HG03575 (cell line): ENCODE measurements at regions not wholly inside any gene's neighbourhood (a gene's known extent, or its start where the extent isn't known, plus 50 kb on each side); places are given as distances from the start of the nearest gene placed in this dataset.
"Not testable (repeated sequence)": the region's sequence is repeated elsewhere in the genome, so short reads cannot be mapped to it uniquely, and the experiment has no call there.

Experiments used
- ATAC-seq: cut with Tn5 transposase; IDR thresholded peaks from one replicate; pipeline ENCODE4 v1.9.1; 2021; ENCODE audit not compliant: unreplicated experiment, insufficient number of reproducible peaks, low FRiP score; ENCODE audit errors: extremely low read depth

DNA sequence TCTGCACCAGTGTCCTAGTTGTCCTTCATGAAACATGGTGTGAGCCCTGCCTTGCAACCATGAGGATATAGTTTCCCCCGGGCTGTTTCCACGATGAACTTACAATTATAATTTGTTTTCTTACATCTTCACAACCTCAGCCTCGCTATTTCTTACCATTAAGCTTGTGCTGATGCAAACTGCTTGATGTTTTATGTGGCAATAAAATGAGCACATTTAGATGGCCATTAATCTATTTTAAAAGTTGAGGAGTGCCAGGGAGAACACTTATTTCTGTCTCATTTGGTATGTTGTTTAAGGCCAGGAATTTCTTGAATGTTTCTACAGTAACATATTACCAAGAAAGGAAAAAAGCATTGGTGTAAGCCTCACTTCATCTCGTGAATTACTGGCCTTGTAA is 214.5 kb upstream of the SLC8A1 start:
- ATAC-seq: no peak

DNA sequence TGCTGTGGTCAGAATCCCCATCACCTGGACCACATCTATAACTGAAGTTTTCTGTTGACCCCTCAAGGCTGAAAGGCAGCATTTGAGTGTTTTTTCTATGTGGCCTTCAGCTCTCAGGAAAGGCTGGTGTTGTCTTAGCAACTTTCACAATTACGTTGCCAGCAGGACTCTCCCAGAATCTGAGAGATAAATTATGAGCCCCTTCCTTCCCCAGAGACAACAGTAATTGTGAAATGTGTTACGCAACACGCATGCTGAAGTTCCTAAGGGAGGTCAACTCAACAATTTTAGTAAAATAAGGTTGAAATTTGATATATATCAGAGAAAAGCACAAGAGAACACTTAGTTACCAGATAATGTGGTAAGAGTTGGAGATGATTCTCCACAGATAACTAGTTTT is 216.5 kb upstream of the SLC8A1 start:
- no peak for ATAC-seq

DNA sequence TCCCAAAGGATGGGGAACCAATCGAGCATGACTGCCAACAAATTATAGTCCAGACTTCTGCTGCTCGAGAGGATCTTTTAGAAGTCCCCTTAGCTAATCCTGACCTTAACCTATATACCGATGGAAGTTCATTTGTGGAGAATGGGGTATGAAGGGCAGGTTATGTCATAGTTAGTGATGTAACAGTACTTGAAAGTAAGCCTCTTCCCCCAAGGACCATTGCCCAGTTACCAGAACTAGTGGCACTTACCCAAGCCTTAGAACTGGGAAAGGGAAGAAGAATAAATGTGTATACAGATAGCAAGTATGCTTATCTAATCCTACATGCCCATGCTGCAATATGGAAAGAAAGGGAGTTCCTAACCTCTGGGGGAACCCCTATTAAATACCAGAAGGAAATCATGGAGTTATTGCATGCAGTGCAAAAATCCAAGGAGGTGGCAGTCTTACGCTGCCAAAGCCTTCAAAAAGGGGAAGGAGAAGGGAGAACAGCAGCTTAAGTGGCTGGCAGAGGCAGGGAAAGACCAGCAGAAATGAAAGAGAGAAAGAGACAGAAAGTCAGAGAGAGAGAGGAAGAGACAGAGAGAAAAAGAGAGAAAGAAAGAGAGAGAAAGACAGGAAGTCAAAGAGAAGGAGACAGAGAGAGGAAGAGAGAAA is 224.4 kb upstream of the SLC8A1 start:
- not testable (repeated sequence) for ATAC-seq

DNA sequence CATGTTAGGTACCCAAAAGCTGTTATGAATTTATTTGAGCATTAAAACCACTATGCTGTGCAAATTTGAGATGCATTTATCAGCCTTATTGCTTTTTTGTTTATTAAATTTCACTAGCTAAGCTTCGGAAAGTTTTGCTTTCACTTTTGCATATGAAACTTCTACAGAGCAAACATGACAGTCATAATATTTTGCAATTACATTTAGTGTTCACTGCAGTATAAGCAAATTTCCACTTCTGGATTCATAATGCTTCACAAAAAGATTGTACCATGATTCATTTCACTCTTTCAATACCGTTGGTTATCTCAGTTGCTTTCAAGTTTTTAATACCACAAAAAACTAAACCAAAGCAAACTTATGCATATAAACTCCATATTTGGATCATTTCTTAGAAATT is 228.7 kb upstream of the SLC8A1 start:
- ATAC-seq: peak; percentile 84

DNA sequence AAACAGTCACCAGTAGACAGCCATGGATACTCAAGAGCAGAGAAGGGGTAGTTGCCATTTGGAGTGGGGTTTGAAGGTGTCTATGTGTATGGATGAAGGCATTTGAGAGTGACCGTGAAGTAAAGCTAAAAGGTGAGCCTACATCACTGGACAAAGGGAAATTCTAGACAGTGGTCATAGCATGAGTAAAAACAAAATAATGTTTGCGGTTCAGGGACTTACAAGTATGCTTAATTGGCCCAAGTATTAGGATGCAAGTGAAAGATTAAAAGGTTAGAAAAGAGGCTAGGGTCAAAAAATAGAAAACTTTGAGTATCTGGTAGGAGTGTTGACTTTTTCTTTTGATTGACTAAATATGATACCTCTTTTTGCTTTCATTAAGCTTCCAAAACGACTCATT is 238.1 kb upstream of the SLC8A1 start:
- ATAC-seq: no peak

DNA sequence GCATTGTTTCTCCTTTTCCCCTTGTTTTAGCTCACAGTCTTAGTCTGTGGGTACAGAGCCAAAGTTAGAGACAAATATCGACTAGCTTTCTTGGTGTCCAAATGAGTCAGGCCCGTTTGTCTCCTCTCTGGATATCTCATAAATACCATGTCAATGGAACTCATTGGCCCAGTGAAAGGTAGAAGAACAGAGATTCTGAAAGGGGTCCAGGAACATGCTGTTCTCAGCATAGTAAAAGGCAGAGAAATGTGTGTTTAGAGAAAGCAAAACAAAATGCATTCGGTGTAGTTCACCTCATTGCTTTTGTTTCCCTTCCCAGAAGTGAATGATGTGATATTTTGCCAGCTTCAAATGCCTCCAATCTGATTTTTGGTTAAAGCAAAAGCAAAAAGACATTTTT is 238.6 kb upstream of the SLC8A1 start:
- ATAC-seq: no peak

DNA sequence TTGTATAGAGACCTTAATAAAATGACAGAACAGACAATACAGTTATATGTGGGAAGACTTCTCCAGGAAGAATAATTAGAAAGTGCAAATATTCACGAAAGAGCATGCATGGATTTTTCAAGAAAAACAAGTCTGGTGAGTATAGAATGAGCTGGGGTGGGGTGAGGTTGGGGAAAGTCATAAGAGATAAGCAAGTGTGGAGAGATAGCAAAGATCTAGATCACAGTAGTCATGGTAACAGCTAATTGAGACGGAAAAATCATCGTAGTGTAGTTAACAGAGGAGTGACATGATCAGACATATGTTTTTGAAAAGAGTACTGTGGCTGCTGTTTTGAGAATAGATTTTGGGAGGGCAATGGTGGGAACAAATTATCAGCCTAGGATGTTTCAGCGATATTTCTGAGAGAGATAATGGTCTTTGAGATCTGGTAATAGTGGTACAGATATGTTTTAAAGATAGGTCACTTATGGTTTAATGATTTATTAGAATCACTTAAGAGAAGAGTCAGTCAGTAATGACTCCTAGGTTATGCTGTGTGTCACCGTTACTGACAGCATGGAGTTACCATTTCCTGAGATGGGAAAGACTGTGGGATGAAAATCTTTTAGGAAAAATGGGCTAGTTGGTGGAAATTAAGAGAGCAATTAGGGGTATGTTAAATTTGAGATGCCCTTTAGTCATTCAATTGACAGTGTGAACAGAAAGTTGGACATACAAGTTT is 248.5 kb upstream of the SLC8A1 start:
- no peak for ATAC-seq

DNA sequence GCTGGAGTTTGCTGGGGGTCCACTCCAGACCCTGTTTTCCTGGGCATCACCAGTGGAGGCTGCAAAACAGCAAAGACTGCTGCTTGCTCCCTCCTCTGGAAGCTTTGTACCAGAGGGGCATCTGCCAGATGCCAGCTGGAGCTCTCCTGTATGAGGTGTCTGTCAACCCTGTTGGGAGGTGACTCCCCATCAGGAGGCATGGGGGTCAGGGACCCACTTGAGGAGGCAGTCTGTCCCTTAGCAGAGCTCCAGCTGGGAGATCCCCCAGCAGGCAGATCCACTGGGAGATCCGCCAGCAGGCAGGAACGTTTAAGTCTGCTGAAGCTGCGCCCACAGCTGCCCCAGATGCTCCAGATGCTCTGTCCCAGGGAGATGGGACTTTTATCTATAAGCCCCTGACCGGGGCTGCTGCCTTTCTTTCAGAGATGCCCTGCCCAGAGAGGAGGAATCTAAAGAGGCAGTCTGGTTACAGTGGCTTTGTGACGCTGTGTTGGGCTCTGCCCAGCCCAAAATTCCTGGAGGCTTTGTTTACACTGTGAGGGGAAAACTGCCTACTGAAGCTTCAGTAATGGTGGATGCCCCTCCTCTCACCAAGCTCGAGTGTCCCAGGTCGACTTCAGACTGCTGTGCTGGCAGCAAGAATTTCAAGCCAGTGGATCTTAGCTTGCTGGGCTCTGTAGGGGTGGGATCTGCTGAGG is 260.5 kb upstream of the SLC8A1 start:
- ATAC-seq: not testable (repeated sequence)

DNA sequence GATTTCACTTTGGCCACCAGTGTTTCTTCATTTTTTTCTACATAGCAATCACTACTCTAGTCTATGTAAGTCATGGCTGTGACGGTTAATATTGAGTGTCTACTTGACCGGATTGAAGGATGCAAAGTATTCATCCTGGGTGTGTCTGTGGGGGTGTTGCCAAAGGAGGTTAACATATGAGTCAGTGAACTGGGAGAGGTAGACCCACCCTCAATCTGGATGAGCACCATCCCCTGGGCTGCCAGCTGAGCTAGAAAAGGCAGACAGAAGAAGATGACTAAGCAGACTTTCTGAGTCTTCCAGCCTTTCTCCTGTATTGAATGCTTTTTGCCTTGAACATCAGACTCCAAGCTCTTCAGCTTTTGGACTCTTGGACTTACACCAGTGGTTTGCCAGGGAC is 265.0 kb upstream of the SLC8A1 start:
- ATAC-seq: no peak

DNA sequence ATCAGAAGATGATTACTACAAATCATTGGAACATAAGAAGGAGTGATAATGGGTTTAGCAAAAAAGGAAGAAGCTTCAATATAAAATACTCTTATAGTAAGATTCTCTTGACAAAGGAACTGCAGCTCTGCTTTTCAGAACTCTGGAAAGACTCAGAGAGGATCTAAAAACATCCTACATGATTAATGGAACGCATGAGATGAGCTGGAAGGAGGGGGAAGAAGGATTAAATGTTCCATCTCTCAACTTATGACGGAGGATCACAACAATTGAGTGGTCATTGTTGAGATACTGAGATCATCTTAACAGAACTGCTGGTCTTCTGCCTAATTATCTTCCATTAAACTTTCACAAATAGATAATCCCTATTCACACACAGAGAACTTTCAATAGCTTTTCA is 267.5 kb upstream of the SLC8A1 start:
- ATAC-seq: no peak

DNA sequence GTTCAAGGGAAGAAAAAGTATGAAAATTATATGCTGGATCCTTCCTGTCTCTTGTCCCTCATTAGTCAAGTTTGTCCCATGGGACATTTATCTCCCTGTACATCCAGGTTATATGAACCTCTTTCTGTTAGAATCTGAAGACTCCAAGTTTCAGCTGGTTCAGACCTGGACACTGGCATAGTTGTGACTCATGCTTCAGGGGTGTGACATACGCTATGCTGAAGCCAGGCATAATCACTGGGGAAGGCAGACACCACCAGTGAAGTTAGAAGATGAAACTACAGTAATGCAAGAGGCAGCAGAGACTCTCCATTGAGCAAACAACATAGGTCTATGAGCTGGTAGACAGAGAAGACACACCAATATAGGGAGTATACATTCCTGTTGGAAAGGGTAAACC is 269.7 kb upstream of the SLC8A1 start:
- no peak for ATAC-seq

DNA sequence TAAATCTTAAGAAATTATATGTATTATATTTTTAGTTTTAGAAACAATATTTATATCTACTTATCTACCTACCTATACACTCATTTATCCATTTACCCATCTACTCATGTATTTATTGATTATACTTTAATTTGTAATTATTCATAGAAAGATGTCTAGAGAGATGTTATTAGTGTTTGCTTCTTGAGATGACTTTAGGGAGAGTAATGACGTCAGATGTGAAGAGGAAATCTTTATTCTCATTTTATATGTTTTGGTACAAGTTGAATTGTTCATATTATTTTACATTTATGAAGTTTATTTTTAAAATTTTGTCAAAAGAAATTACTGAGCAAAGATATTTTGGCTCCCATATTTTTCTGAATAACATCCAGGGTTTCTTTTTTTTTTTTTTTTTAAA is 271.3 kb upstream of the SLC8A1 start:
- no peak for ATAC-seq

DNA sequence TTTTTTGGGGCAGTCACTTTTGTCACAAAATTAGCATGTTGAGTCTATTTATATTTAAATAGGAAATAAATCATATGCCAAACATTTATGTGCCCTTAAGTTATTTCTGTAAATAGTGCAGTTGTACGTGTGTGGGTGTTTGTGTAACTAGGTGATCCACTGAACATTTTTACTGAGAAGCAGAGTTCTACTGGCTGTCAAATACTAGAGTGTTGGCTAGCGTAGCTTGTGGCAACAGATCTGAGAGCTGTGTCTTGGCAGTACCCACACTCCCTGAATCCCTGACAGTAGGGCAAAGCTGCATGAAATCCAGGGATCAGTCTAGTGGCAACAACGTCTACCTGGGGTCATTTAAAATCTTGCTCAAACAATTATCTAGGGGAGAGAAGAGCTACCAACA is 273.1 kb upstream of the SLC8A1 start:
- ATAC-seq: no peak

DNA sequence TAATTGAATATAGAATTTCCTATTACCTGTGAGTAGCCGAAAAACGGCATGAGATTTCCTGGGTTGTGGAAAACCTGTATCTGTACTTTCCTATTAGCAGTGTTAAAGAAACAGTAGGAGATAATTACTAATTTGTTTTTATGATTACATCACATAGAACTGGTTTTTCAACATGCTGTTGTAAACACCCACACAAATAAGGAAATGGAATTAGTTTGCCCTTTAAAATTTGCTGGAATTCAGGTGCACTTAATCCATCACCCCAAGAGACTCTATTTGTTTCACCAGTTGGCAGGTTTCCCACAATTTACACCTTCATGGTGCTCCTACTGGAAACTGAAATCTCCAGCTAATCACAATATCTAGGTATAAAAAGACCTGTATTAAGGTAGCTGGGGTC is 274.1 kb upstream of the SLC8A1 start:
- no peak for ATAC-seq

DNA sequence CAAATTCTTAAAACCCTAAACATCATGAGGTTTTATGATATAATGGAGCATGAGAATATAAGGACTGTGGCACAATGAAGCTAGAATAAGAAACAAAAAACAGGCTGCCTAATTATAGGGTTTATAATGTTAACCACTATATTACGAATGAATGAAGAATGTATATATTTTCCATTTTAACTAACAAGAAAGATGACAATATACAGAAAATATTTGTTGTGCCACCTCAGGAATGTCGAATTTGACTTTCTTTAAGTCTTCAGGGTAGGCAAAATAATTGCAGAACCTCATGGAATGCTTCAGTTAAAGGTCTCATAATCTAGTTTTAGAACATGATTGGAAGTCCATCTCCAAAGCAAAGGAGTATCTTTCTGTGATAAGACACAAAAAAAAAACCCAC is 282.9 kb upstream of the SLC8A1 start:
- no peak for ATAC-seq

DNA sequence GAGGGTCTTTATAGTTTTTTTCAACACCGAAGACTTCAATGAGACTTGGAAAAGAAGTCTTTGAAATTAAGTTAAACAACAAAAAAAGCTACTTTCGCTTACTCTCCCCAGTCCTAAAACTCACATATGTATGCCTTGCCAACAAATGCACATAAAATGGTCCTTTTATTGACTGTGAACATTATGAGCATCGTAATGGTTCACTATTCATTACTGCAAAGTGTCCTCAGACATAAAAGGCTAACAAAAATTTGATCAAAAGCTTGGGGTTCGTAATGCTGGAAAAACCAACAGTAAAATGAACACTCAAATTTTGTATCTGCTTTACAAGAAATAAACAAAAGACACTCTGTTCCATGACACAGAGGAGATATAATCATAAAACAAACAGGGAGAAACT is 285.3 kb upstream of the SLC8A1 start:
- no peak for ATAC-seq

DNA sequence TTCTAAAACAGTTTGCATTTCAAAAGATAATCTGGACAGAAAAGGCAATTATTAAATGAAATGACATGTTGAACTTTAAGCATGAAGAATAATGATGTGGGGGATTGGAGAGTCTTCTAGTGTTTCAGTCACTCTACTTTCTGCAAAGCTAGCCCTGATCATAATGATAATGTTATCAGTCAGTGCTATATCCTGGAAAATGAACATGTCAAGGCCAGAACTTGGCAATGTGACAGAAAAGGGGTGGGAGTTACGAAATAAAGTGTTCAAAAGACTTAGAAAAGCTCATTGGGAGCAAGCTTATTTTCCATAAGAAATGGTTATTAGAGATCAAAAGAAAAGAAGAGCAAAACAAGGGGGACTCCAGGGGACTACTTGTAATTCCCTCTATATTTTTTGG is 288.5 kb upstream of the SLC8A1 start:
- ATAC-seq: no peak

DNA sequence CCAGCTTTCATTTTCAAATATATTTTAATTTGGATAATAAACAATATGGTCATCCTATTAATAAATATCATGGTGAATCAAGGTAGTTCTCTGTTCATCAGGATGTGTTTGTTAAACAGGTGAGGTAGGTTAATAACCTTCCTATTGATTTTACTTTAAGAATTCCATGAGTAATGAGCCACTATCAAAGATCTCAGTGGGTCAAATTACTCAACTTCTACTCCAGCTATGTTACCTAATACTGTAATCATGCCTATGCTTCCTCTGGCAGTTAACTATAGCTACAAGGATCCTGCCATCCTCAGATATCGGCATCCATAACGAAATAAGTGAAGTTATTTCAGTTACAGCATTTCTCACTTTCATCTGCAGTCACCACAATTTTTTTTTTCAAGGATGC is 289.6 kb upstream of the SLC8A1 start:
- no peak for ATAC-seq

DNA sequence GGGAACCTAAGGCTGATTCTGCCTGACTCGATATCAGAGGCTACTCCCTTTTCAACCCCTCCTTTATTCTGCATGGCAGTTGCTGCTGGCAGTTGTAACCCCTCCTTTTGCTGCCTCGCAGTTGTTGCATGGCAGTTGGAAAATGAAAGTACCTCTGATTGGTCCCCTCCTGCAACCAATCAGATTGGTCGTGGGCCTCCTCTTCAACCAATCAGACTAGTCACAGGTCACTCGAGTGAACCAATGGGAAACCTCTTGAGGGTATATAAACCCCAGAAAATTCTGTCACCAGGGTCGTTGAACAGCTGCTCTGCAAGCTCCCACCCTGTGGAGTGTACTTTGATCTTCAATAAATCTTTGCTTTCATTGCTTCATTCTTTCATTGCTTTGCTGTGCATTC is 294.3 kb upstream of the SLC8A1 start:
- ATAC-seq: no peak

DNA sequence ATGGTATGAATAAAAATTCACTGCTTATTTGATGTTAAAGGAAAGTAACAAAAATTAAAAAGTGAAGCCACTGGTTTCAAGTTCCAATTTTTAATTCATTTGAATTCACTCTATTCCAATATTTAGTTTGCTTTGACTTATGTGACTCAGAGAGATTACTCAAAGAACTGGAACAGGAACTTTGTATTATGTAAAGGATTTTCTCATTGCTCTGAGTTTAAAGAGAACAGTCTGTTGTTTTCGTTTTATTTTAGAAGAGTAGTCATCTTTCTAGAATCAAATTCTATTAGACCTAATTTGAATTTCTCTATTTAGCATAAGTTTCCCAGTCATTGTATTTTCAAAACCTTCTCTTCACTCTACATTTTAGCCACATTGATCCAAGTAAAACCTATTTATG is 300.1 kb upstream of the SLC8A1 start:
- no peak for ATAC-seq
